Loucy (cell line): ENCODE measurements at regions not wholly inside any gene's neighbourhood (a gene's known extent, or its start where the extent isn't known, plus 50 kb on each side); places are given as distances from the start of the nearest gene placed in this dataset.

Source experiments
- H2AFZ ChIP-seq: fragments of 200-600 bp; sonication (generic); 2 replicates; pipeline ENCODE4 v1.6.0; 2016; ENCODE audit warnings: antibody characterized with exemption, mild to moderate bottlenecking, low read length, moderate library complexity
- H3F3A ChIP-seq: fragments of 200-600 bp; 2 replicates; pipeline ENCODE4 v1.6.0; 2016; ENCODE audit warnings: antibody characterized with exemption, low read depth, mild to moderate bottlenecking
- H3K27me3 ChIP-seq: fragments of 200-600 bp; sonication (generic); 2 replicates; pipeline ENCODE4 v1.6.1; 2014; ENCODE audit warnings: low read length, mild to moderate bottlenecking; ENCODE audit not compliant: insufficient read depth, poor library complexity, severe bottlenecking
- H3K36me3 ChIP-seq: fragments of 200-600 bp; sonication (generic); 2 replicates; pipeline ENCODE4 v1.6.1; 2016; ENCODE audit warnings: low read length; ENCODE audit not compliant: insufficient read depth
- H3K4me1 ChIP-seq: fragments of 200-600 bp; sonication (generic); 2 replicates; pipeline ENCODE4 v1.5.1; 2014; ENCODE audit warnings: low read length, mild to moderate bottlenecking; ENCODE audit not compliant: insufficient read depth, poor library complexity, severe bottlenecking
- H3K4me2 ChIP-seq: fragments of 200-600 bp; sonication (generic); 2 replicates; pipeline ENCODE4 v1.6.0; 2014; ENCODE audit warnings: antibody characterized with exemption, low read length, low read depth, mild to moderate bottlenecking; ENCODE audit not compliant: poor library complexity, severe bottlenecking
- H3K4me3 ChIP-seq: fragments of 200-600 bp; sonication (generic); 2 replicates; pipeline ENCODE4 v1.5.1; 2014; ENCODE audit warnings: low read length, mild to moderate bottlenecking, mixed read lengths; ENCODE audit not compliant: poor library complexity, severe bottlenecking
- H3K79me2 ChIP-seq: fragments of 200-600 bp; sonication (generic); 2 replicates; pipeline ENCODE4 v1.6.1; 2014; ENCODE audit warnings: low read length; ENCODE audit not compliant: insufficient read depth
- H3K9ac ChIP-seq: fragments of 200-600 bp; sonication (generic); 2 replicates; pipeline ENCODE4 v1.6.0; 2014; ENCODE audit warnings: mild to moderate bottlenecking, low read depth, low read length, moderate library complexity; ENCODE audit not compliant: poor library complexity, severe bottlenecking
- H3K9me2 ChIP-seq: fragments of 200-600 bp; sonication (generic); replicated peaks from 2 replicates; pipeline ENCODE4 v1.6.1; 2016; ENCODE audit warnings: low read depth, low read length, mixed read lengths
- H3K9me3 ChIP-seq: fragments of 200-600 bp; sonication (generic); 2 replicates; pipeline ENCODE4 v1.6.1; 2014; ENCODE audit warnings: mild to moderate bottlenecking, antibody characterized with exemption, low read length, low read depth; ENCODE audit not compliant: insufficient read depth
- H4K20me1 ChIP-seq: fragments of 200-600 bp; sonication (generic); 2 replicates; pipeline ENCODE4 v1.6.0; 2014; ENCODE audit warnings: antibody characterized with exemption, low read length, mild to moderate bottlenecking; ENCODE audit not compliant: insufficient read depth, poor library complexity, severe bottlenecking
- EZH2phosphoT487 ChIP-seq: fragments of 200-600 bp; IDR thresholded peaks from 2 replicates; pipeline ENCODE4 v1.6.1; 2018; ENCODE audit warnings: antibody characterized with exemption, mild to moderate bottlenecking, moderate library complexity, borderline replicate concordance
- TF ChIP-seq, protein P1 (sequence below): fragments of 200-600 bp; sonication (generic); conservative IDR thresholded peaks from 2 replicates; pipeline ENCODE4 v1.5.1; 2014; ENCODE audit warnings: mild to moderate bottlenecking, antibody characterized with exemption, low read length

DNA sequence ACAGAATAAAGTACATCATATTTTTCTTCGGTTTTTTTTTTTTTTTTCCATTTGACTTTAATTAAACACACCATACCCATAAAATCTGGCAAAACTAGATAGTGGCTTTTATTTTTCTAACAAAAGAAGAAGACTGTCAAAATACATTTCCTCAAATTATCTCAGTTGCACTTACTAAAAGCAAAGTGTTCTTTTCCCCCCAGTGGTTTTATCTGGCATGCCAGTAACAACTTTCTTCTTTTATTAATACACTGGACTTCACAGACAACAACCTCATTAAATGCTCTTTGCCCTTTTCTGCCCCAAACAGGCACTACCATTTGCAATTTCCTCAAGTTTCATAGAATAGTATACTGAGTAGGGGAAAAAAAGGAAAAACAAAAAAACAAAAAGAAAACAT, 1792.3 kb downstream of the EFNA5 start:
- Histone ChIP-seq H2AFZ (no peak overlapping the region), H4K20me1 (no peaks in the 10 kb centered on the region), H3K79me2 (no peaks in the 10 kb centered on the region), H3F3A (no peaks in the 10 kb centered on the region), H3K4me1 (no peaks in the 10 kb centered on the region), H3K4me3 (no peak overlapping the region), H3K9me3 (no peaks in the 10 kb centered on the region), H3K27me3 (no peaks in the 10 kb centered on the region), H3K4me2 (no peak overlapping the region), H3K36me3 (no peaks in the 10 kb centered on the region), H3K9me2 (no peaks in the 10 kb centered on the region), H3K9ac (no peak overlapping the region)
- TF ChIP-seq EZH2phosphoT487: no peak
- TF ChIP-seq, protein P1, sequence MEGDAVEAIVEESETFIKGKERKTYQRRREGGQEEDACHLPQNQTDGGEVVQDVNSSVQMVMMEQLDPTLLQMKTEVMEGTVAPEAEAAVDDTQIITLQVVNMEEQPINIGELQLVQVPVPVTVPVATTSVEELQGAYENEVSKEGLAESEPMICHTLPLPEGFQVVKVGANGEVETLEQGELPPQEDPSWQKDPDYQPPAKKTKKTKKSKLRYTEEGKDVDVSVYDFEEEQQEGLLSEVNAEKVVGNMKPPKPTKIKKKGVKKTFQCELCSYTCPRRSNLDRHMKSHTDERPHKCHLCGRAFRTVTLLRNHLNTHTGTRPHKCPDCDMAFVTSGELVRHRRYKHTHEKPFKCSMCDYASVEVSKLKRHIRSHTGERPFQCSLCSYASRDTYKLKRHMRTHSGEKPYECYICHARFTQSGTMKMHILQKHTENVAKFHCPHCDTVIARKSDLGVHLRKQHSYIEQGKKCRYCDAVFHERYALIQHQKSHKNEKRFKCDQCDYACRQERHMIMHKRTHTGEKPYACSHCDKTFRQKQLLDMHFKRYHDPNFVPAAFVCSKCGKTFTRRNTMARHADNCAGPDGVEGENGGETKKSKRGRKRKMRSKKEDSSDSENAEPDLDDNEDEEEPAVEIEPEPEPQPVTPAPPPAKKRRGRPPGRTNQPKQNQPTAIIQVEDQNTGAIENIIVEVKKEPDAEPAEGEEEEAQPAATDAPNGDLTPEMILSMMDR: no peak

DNA sequence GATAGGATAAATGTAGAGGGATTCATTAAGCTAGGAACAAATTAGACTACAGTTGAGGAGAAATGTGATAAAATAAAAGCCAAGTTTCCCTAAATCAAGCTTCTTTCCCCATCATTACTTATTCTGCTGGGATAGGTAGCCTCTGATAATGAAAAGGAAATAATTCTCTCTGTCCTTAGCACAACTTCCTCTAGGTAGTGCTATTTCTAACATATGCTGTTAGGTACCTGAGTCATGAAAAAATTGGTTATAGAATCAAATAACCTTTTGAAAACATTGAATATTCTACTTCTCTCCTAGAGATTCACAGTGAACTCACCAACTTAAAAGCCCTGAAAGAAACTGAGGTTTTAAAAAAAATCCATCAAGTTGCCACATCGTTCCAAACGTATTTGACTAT, 1793.1 kb downstream of the EFNA5 start:
- H3K4me1 ChIP-seq: no peaks in the 10 kb centered on the region
- H3K9me2 ChIP-seq: no peaks in the 10 kb centered on the region
- no peak overlapping the region for H3K4me3 ChIP-seq
- no peaks in the 10 kb centered on the region for H3K9me3 ChIP-seq
- H2AFZ ChIP-seq: no peak overlapping the region
- H3F3A ChIP-seq: no peaks in the 10 kb centered on the region
- TF ChIP-seq, protein P1: no peak
- TF ChIP-seq EZH2phosphoT487: no peak
- H3K79me2 ChIP-seq: no peaks in the 10 kb centered on the region
- H3K9ac ChIP-seq: no peak overlapping the region
- no peaks in the 10 kb centered on the region for H3K36me3 ChIP-seq
- no peak overlapping the region for H3K4me2 ChIP-seq
- H3K27me3 ChIP-seq: no peaks in the 10 kb centered on the region
- no peaks in the 10 kb centered on the region for H4K20me1 ChIP-seq

DNA sequence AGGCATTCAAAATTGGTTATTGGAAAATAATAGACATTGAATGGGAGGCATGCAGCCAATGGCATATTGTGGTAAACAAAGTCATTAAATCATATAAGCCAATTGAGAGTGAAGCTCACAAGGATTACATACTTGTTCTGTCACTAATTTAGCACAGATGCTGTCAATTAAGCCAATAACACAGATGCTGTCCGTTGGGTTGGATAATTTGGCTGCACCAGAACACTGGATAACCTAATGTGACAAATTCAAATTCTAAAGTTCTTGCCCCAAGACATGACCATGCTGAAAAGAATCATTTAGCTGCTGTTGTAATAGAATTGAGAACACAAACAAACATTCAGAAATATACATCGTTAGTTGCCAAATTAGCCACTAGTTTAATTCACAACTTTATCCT, 1796.4 kb downstream of the EFNA5 start:
- no peak overlapping the region for H3K4me3 ChIP-seq
- H3K9me3 ChIP-seq: no peaks in the 10 kb centered on the region
- H3K9ac ChIP-seq: no peak overlapping the region
- H3K4me1 ChIP-seq: no peaks in the 10 kb centered on the region
- no peak overlapping the region for H3K4me2 ChIP-seq
- H3F3A ChIP-seq: no peaks in the 10 kb centered on the region
- no peaks in the 10 kb centered on the region for H4K20me1 ChIP-seq
- no peak overlapping the region for H2AFZ ChIP-seq
- H3K36me3 ChIP-seq: no peaks in the 10 kb centered on the region
- H3K79me2 ChIP-seq: no peaks in the 10 kb centered on the region
- no peaks in the 10 kb centered on the region for H3K27me3 ChIP-seq
- TF ChIP-seq, protein P1: no peak
- TF ChIP-seq EZH2phosphoT487: no peak
- H3K9me2 ChIP-seq: no peaks in the 10 kb centered on the region
